NCI-H128 (cell line): ENCODE measurements at regions not wholly inside any gene's neighbourhood (a gene's known extent, or its start where the extent isn't known, plus 50 kb on each side); places are given as distances from the start of the nearest gene placed in this dataset.
A peak's percentile ranks its signal among the peaks of the same experiment; 100 is the strongest.

Experiments used
- DNase-seq: peaks from one replicate; lab custom pipeline; 2025; ENCODE audit not compliant: unreplicated experiment; lab: John Stamatoyannopoulos, UW

DNA sequence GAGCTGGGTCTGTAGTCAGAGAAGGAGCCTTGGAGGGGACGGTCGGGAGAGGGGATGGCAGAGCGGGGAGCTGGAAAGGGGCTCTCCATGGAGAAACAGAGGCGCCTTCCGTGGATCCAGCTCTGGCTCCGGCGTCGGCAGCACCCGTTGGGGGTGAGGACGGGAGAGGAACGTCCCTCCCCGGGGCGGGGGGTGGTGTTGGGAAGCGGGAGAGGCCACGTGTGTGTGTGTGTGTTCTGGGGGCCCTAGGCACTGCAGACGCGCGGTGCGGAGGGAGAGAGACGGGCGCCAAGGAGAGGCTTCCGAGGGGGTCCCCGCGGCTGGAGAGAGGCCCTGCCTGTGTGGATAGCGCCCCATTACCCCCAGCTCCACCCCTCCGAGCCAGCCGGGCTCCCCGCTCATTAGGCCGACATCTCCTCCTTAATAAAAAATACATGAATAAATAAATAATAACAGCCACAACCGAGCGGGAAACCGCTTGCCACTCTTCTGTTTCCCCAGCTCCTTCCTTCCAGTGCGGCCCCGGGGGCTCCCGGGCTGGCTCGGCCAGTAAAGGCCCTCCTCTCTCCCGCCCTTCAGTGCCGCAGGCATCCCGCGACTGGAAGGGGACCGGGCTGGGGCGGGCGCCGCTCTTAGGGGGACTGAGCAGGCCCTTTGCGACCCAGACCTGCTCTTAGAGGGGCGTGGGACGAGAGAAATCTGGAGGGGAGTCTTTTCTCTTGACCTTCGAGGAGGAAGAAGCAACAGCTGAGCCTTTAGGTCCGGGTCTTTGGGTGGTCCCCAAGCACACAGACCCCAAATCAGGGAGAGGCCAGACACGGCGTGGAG, 71.3 kb upstream of the ARAP3 start:
- no peak for DNase-seq

DNA sequence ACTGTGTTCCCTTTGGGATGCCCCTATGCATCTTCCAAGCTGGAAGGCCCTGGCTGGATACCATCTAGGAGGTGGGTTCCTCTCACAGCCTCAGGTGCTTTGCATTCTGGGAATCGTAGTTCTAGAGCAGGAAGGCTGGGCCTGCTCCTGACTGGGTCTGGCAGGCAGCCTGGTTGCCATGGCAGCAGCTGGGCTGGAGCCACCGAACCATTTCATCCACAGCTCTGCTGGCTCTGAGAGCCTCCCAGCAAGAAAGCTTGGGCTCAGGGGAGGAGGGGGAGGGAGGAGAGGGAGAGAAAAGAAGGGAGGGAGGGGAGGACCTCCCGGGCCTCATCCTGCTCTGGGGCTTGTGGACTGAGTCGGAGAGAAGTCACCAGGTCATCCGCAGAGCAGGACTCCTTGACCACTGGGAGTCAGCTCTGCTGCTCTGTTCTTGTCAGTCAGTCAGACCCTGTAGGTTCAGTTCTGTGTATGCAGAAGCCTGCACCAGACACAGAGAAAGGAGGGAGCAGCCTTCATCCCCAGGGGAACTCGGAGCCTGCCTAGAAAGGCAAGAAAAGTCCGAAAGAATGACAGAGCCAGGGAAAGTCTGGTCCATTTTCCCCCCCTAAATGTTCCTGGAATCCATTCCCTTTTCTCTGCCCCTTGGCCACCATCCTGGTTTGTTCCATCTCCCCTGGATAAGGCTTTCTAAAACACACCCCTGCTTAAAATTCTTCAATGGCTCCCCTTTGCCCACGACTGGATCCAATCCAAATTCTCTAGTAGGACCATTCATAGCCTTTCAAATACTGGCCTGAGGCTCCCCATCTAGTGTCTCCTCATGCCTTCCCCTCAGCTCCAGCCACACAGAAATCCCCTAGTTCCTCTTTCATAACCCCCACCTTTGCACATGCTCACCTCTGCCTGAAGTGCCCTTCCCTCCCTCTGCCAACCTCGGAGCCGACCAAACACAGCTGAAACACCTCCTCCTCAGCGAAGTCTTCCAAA, 65.4 kb upstream of the ARAP3 start:
- peak; percentile 70 for DNase-seq

DNA sequence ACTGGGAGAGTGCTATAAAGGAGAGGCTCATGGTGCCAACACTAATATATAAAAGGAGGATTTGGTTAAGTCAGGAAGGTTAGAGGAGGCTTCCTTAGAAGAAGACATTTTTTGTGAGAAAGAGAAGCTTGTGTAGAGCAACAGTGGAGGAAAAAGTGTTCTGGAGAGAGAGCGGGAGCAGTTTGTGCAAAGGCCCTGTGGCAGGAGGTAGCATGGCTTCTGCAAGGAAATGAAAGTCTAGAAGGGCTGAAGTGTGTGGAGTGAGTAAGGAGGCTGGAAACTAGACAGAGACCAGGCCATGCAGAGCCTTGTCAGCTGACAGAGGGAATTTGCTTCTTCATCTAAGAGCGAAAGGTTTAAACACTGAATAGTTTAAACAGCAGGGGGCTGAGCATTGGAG, 64.4 kb upstream of the ARAP3 start:
- DNase-seq, result no peak

- DNase-seq, result no peak
Measured at GRCh38 chr5:141745390-141745789, 63.4 kb upstream of the ARAP3 start.

- no peak for DNase-seq
Measured at GRCh38 chr5:141743866-141744272, 61.8 kb upstream of the ARAP3 start.

- DNase-seq, result no peak
Measured at GRCh38 chr5:141742866-141743851, 61.1 kb upstream of the ARAP3 start.

GRCh38 chr5:141742144-141742543, 60.1 kb upstream of the ARAP3 start:
- DNase-seq, result no peak

- no peak for DNase-seq
Measured at GRCh38 chr5:141740885-141741284, 58.9 kb upstream of the ARAP3 start.

DNA sequence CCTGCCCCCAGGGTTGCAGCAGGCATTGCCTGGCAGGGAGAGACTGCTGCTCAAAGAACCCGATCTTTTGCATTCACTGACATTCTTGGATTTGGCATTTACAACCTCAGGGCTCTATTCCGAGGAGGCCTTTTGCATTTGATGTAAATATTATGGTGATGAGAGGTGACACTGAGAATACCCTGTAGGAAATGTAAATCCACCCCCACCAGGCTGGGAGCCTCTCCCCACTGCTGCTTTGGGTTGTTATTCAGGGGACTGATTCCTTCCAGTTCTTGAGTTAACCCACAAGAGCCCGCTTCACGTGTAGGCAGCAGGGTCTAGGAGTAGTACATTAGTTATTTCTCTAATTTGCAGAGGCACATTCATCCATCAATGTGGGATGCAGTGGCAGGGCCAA, 55.5 kb upstream of the ARAP3 start:
- DNase-seq, result no peak

DNA sequence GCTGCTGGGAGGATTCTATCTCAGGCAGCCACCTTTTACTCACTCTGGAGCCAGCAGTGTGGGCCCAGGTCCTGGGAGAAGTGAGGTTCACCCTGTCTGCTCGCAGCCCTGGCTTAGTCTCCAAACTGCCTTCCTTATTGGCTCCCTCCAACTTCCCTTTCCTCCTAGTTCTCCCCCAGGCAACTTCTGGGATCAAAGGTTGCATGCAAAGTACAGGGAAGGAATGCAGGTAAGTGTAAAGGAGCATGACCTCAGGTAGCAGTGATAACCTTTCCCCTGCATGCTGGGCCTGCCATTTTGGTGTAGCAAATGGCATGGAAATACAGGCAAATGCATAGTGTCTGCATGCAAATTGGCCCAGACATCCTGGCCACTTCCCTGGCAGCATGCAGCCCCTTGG, 53.8 kb upstream of the ARAP3 start:
- no peak for DNase-seq

DNA sequence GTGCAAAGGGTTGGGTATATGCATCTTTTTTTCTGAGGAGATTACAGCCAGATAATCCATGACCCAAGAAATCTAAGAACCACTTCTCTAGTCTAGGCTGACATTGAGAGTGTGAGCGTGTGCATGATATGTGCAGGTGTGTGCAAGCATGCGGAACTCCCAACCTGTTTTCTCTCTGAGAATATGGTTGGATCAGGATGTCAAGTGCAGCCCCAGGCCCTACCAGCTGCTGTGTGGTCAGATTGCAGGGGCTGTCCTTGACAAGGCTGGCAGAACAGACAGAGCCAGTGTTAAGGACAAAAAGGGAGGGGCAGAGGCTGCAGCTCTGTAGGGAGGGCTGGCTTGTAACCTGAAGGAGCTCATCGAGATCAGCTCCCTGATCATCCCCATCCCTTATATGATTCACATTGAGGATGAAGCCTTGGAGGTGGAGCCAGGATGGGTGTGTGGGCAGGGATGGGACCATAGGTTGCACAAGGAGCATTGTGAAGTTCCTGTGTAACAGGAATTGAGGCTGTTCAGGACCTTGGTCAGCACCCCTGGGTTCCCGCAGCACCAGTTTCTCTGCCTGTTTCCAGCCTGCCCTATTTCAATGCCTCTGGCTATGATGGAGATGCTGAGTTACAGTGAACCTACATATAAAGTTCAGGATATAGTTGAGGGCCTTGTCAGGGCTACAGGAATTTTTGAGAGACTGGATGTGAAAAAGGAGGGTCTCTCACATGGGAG, 52.6 kb upstream of the ARAP3 start:
- peak; percentile 42 for DNase-seq

GRCh38 chr5:141733198-141733597, 51.2 kb upstream of the ARAP3 start:
- DNase-seq, result no peak

DNA sequence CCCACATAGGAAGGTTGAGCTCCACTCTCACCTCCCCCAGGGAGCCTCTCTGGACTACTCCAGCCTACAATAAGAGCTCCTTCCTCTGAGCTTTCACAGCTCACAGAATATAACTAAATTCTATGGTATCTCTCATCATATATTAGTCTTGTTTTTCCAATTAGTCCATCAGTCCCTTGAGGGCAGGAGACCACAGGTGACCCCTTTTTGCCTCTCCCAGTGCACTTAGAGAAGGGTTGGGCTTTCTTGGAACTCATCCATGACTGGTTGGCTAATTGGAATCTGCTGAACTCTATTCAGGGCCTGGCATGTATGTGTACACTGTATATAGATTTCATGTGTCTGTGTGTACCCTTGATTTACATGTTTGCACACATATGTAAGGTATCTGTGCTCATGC, 50.4 kb upstream of the ARAP3 start:
- DNase-seq, result no peak
